HepG2 (cell line): ENCODE measurements at regions not wholly inside any gene's neighbourhood (a gene's known extent, or its start where the extent isn't known, plus 50 kb on each side); places are given as distances from the start of the nearest gene placed in this dataset.

ENCODE experiments used
- ATF1 ChIP-seq: IDR thresholded peaks from 2 replicates; pipeline ENCODE4 v1.6.1; 2016; ENCODE audit warnings: mild to moderate bottlenecking, control low read depth
- ATF2 ChIP-seq: sonication (generic); formaldehyde crosslinking; IDR thresholded peaks from 2 replicates; pipeline ENCODE4 v1.4.0; 2020; ENCODE audit warnings: missing genetic modification reagents
- CTCF ChIP-seq: sonication (generic); formaldehyde crosslinking; IDR thresholded peaks from 2 replicates; pipeline ENCODE4 v1.5.0; 2020; ENCODE audit warnings: mild to moderate bottlenecking, missing genetic modification reagents, moderate library complexity
- HOXA7 ChIP-seq: sonication (generic); formaldehyde crosslinking; IDR thresholded peaks from 2 replicates; pipeline ENCODE4 v1.8.1; 2022; ENCODE audit warnings: mild to moderate bottlenecking, missing genetic modification reagents, moderate library complexity
- MEF2D ChIP-seq: sonication (generic); formaldehyde crosslinking; IDR thresholded peaks from 2 replicates; pipeline ENCODE4 v1.5.1; 2020; ENCODE audit warnings: mild to moderate bottlenecking, missing genetic modification reagents
- MLXIP ChIP-seq: sonication (generic); formaldehyde crosslinking; IDR thresholded peaks from 2 replicates; pipeline ENCODE4 v1.9.0; 2021; ENCODE audit warnings: missing genetic modification reagents, borderline replicate concordance
- NFIC ChIP-seq: IDR thresholded peaks from 2 replicates; pipeline ENCODE4 v1.6.1; 2012; ENCODE audit warnings: mild to moderate bottlenecking, low read length, inconsistent platforms
- NFYB ChIP-seq: sonication (generic); formaldehyde crosslinking; IDR thresholded peaks from 2 replicates; pipeline ENCODE4 v1.4.0; 2020; ENCODE audit warnings: missing genetic modification reagents
- POLR2AphosphoS2 ChIP-seq: IDR thresholded peaks from 2 replicates; pipeline ENCODE4 v1.6.1; 2011; ENCODE audit warnings: low read depth, low read length, improper control_type of control experiment
- ZBTB8A ChIP-seq: sonication (generic); formaldehyde crosslinking; IDR thresholded peaks from 2 replicates; pipeline ENCODE4 v1.4.0; 2020; ENCODE audit warnings: mild to moderate bottlenecking, low read depth, missing genetic modification reagents, borderline replicate concordance
- ZNF512 ChIP-seq: sonication (generic); formaldehyde crosslinking; IDR thresholded peaks from 2 replicates; pipeline ENCODE4 v1.4.0; 2020; ENCODE audit warnings: mild to moderate bottlenecking, missing genetic modification reagents
- ZNF572 ChIP-seq: sonication (generic); formaldehyde crosslinking; IDR thresholded peaks from 2 replicates; pipeline ENCODE4 v1.5.1; 2020; ENCODE audit warnings: mild to moderate bottlenecking, missing genetic modification reagents
- ZNF788 ChIP-seq: sonication (generic); formaldehyde crosslinking; IDR thresholded peaks from 2 replicates; pipeline ENCODE4 v1.5.0; 2020; ENCODE audit warnings: mild to moderate bottlenecking, missing genetic modification reagents, borderline replicate concordance

GRCh38 chr14:48748151-48748675 is 838.0 kb downstream of the RPS29 start:
- TF ChIP-seq ATF1 (CRISPR knock-in tag) (no peak), ZNF788 (CRISPR knock-in tag) (no peak), ZBTB8A (CRISPR knock-in tag) (no peak), CTCF (CRISPR knock-in tag) (no peak), MLXIP (CRISPR knock-in tag) (no peak), NFIC (no peak), ATF2 (CRISPR knock-in tag) (no peak), MEF2D (CRISPR knock-in tag) (no peak), POLR2AphosphoS2 (no peak), HOXA7 (CRISPR knock-in tag) (no peak), ZNF512 (CRISPR knock-in tag) (no peak), NFYB (CRISPR knock-in tag) (no peak), ZNF572 (CRISPR knock-in tag) (no peak)
